GM23338 (cell line): ENCODE measurements at regions not wholly inside any gene's neighbourhood (a gene's known extent, or its start where the extent isn't known, plus 50 kb on each side); places are given as distances from the start of the nearest gene placed in this dataset.

Experiments used
- ATAC-seq: fragments of 200-7000 bp; cut with Tn5 transposase; 3 replicates; pipeline ENCODE4 v1.9.1; 2020
- DNase-seq: peaks from one replicate; pipeline ENCODE4 v3.0.0-alpha.2; 2015; ENCODE audit warnings: low spot score
- H2AFZ ChIP-seq: fragments of 200-600 bp; sonication (generic); 2 replicates; pipeline ENCODE4 v1.8.0; 2016; ENCODE audit warnings: antibody characterized with exemption, mild to moderate bottlenecking, moderate library complexity
- H3F3A ChIP-seq: fragments of 200-600 bp; sonication (generic); replicated peaks from 2 replicates; pipeline ENCODE4 v1.8.0; 2017; ENCODE audit warnings: antibody characterized with exemption, mixed run types, low read depth
- H3K27ac ChIP-seq: fragments of 200-600 bp; sonication (generic); 2 replicates; pipeline ENCODE4 v1.6.1; 2016; ENCODE audit warnings: low read depth
- H3K27me3 ChIP-seq: fragments of 200-600 bp; sonication (generic); 2 replicates; pipeline ENCODE4 v1.8.0; 2016; ENCODE audit warnings: mild to moderate bottlenecking, mixed run types, moderate library complexity; ENCODE audit not compliant: insufficient read depth
- H3K36me3 ChIP-seq: fragments of 200-600 bp; sonication (generic); 2 replicates; pipeline ENCODE4 v1.8.0; 2016; ENCODE audit warnings: mild to moderate bottlenecking; ENCODE audit not compliant: insufficient read depth
- H3K4me1 ChIP-seq: fragments of 200-600 bp; sonication (generic); 2 replicates; pipeline ENCODE4 v1.8.0; 2016; ENCODE audit warnings: mild to moderate bottlenecking, moderate library complexity; ENCODE audit not compliant: insufficient read depth
- H3K4me2 ChIP-seq: fragments of 200-600 bp; sonication (generic); 2 replicates; pipeline ENCODE4 v1.7.1; 2017; ENCODE audit warnings: mixed run types
- H3K4me3 ChIP-seq: fragments of 200-600 bp; sonication (generic); 2 replicates; pipeline ENCODE4 v1.6.1; 2016; ENCODE audit warnings: mixed run types
- H3K79me2 ChIP-seq: fragments of 200-600 bp; sonication (generic); replicated peaks from 2 replicates; pipeline ENCODE4 v1.8.0; 2017; ENCODE audit warnings: mild to moderate bottlenecking; ENCODE audit not compliant: insufficient read depth
- H3K9me2 ChIP-seq: fragments of 200-600 bp; sonication (generic); 2 replicates; pipeline ENCODE4 v1.8.0; 2017; ENCODE audit not compliant: insufficient read depth
- H4K20me1 ChIP-seq: fragments of 200-600 bp; sonication (generic); replicated peaks from 2 replicates; pipeline ENCODE4 v1.8.0; 2017; ENCODE audit warnings: mild to moderate bottlenecking; ENCODE audit not compliant: insufficient read depth
- H3K27ac Mint-ChIP-seq: 2 replicates; pipeline ENCODE4 v1.8.0; 2020; ENCODE audit warnings: inconsistent platforms, mild to moderate bottlenecking, moderate library complexity, mixed read lengths
- H3K27me3 Mint-ChIP-seq: 3 replicates; pipeline ENCODE4 v1.8.0; 2022; ENCODE audit warnings: low read depth, mild to moderate bottlenecking, moderate library complexity, mixed read lengths, inconsistent platforms; ENCODE audit not compliant: insufficient read depth, poor library complexity
- H3K36me3 Mint-ChIP-seq: 3 replicates; pipeline ENCODE4 v1.8.0; 2021; ENCODE audit warnings: low read depth, mild to moderate bottlenecking, inconsistent platforms, moderate library complexity, mixed read lengths
- H3K4me1 Mint-ChIP-seq: 3 replicates; pipeline ENCODE4 v1.8.0; 2020; ENCODE audit warnings: mild to moderate bottlenecking, inconsistent platforms, mixed read lengths
- H3K4me3 Mint-ChIP-seq: 3 replicates; pipeline ENCODE4 v1.8.0; 2021; ENCODE audit warnings: moderate library complexity, mild to moderate bottlenecking, inconsistent platforms, mixed read lengths
- H3K9me3 Mint-ChIP-seq: 3 replicates; pipeline ENCODE4 v1.8.0; 2020; ENCODE audit warnings: moderate library complexity, mild to moderate bottlenecking, inconsistent platforms, mixed read lengths
- CREB1 ChIP-seq: fragments of 250-450 bp; sonication (Bioruptor Pico); IDR thresholded peaks from 2 replicates; pipeline ENCODE4 v1.5.0; 2020; ENCODE audit warnings: low read depth, mild to moderate bottlenecking, moderate library complexity
- CTCF ChIP-seq, 2 experiments: fragments of 200-600 bp in 1 of 2; sonication (generic) in 1 of 2; conservative IDR thresholded peaks; 2 replicates each; pipeline versions ENCODE4 v1.5.1 to v1.6.1; 2016 to 2017; ENCODE audit warnings: antibody characterized with exemption in 2 of 2, low read depth in 2 of 2, mild to moderate bottlenecking in 2 of 2, moderate library complexity in 1 of 2
- EZH2 ChIP-seq: fragments of 200-600 bp; sonication (generic); IDR thresholded peaks from one replicate; pipeline ENCODE4 v1.8.0; 2017; ENCODE audit warnings: antibody characterized with exemption, mild to moderate bottlenecking, low read depth; ENCODE audit not compliant: unreplicated experiment
- EZH2phosphoT487 ChIP-seq: fragments of 200-600 bp; sonication (generic); IDR thresholded peaks from one replicate; pipeline ENCODE4 v1.8.1; 2018; ENCODE audit warnings: antibody characterized with exemption; ENCODE audit not compliant: unreplicated experiment
- JUNB ChIP-seq: IDR thresholded peaks from one replicate; pipeline ENCODE4 v1.6.1; 2016; ENCODE audit warnings: antibody characterized with exemption; ENCODE audit not compliant: unreplicated experiment
- NANOG ChIP-seq: IDR thresholded peaks from 2 replicates; pipeline ENCODE4 v1.6.1; 2016; ENCODE audit warnings: antibody characterized with exemption, borderline replicate concordance
- POLR2AphosphoS5 ChIP-seq: IDR thresholded peaks from 2 replicates; pipeline ENCODE4 v1.6.1; 2016; ENCODE audit warnings: antibody characterized with exemption, low read depth
- STAT1 ChIP-seq: IDR thresholded peaks from one replicate; pipeline ENCODE4 v1.6.1; 2016; ENCODE audit warnings: antibody characterized with exemption; ENCODE audit not compliant: unreplicated experiment
- ZNF114 ChIP-seq: fragments of 250-450 bp; sonication (Bioruptor Pico); IDR thresholded peaks from 2 replicates; pipeline ENCODE4 v1.5.0; 2020; ENCODE audit warnings: mild to moderate bottlenecking, moderate library complexity
- ZNF331 ChIP-seq: fragments of 250-450 bp; sonication (Bioruptor Pico); IDR thresholded peaks from 2 replicates; pipeline ENCODE4 v1.5.0; 2020; ENCODE audit warnings: low read depth, mild to moderate bottlenecking, moderate library complexity
- ZNF462 ChIP-seq: fragments of 250-450 bp; sonication (Bioruptor Pico); IDR thresholded peaks from 2 replicates; pipeline ENCODE4 v1.5.0; 2020; ENCODE audit warnings: mild to moderate bottlenecking, moderate library complexity
- TF ChIP-seq, protein P1 (sequence below): IDR thresholded peaks from 2 replicates; pipeline ENCODE4 v1.6.1; 2016; ENCODE audit warnings: antibody characterized with exemption
- TF ChIP-seq, protein P2 (sequence below): IDR thresholded peaks from one replicate; pipeline ENCODE4 v1.6.1; 2018; ENCODE audit warnings: antibody characterized with exemption; ENCODE audit not compliant: unreplicated experiment

DNA sequence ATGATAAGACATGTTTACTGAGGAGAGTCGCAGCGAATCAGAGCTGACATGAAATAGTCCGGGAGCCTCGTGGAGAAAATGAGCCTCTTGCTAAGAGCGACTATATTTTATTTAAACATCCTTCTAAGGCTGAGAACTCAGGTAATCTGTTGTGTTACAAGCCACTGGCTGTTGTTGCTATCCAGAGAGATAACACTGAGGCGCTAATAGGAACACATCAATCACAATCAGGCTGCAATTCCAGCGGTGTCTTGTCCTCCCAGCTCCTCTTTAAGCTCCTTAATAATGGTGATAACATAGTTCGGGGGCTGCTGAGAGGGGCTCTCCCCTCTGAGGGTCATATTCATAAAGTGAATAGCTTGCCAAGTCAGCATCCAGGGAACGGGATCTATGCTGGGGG, 95.1 kb downstream of the INSIG2 start:
- no peak for DNase-seq
- H3K4me3 ChIP-seq = no peak overlapping the region
- Mint-ChIP-seq H3K4me3 (no peak overlapping the region), H3K4me1 (peaks cover 26% of the 10 kb centered on the region), H3K36me3 (no peaks in the 10 kb centered on the region), H3K9me3 (peaks cover 3% of the 10 kb centered on the region; the same call in 2 of the 3 replicates), H3K27me3 (peaks cover 3% of the 10 kb centered on the region), H3K27ac (no peak overlapping the region)
- 0 out of 2 replicates have a peak, but pooled peaks cover 2% of the 10 kb centered on the region for H3K9me2 ChIP-seq
- H3K4me1 ChIP-seq = peaks cover 21% of the 10 kb centered on the region
- H3K4me2 ChIP-seq = no peak overlapping the region
- no peak overlapping the region for H2AFZ ChIP-seq
- H3K79me2 ChIP-seq = no peaks in the 10 kb centered on the region
- TF ChIP-seq POLR2AphosphoS5 (no peak), EZH2phosphoT487 (no peak), ZNF114 (CRISPR knock-in tag) (no peak), JUNB (no peak), CREB1 (CRISPR knock-in tag) (no peak), EZH2 (no peak), ZNF331 (CRISPR knock-in tag) (no peak), STAT1 (no peak), ZNF462 (CRISPR knock-in tag) (no peak), NANOG (no peak), CTCF (conservative IDR thresholded peaks at IDR 0.05; ENCODE audit: low read depth in 2 of 2) (no peak)
- TF ChIP-seq, protein P1, sequence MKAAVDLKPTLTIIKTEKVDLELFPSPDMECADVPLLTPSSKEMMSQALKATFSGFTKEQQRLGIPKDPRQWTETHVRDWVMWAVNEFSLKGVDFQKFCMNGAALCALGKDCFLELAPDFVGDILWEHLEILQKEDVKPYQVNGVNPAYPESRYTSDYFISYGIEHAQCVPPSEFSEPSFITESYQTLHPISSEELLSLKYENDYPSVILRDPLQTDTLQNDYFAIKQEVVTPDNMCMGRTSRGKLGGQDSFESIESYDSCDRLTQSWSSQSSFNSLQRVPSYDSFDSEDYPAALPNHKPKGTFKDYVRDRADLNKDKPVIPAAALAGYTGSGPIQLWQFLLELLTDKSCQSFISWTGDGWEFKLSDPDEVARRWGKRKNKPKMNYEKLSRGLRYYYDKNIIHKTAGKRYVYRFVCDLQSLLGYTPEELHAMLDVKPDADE = no peak
- TF ChIP-seq, protein P2, sequence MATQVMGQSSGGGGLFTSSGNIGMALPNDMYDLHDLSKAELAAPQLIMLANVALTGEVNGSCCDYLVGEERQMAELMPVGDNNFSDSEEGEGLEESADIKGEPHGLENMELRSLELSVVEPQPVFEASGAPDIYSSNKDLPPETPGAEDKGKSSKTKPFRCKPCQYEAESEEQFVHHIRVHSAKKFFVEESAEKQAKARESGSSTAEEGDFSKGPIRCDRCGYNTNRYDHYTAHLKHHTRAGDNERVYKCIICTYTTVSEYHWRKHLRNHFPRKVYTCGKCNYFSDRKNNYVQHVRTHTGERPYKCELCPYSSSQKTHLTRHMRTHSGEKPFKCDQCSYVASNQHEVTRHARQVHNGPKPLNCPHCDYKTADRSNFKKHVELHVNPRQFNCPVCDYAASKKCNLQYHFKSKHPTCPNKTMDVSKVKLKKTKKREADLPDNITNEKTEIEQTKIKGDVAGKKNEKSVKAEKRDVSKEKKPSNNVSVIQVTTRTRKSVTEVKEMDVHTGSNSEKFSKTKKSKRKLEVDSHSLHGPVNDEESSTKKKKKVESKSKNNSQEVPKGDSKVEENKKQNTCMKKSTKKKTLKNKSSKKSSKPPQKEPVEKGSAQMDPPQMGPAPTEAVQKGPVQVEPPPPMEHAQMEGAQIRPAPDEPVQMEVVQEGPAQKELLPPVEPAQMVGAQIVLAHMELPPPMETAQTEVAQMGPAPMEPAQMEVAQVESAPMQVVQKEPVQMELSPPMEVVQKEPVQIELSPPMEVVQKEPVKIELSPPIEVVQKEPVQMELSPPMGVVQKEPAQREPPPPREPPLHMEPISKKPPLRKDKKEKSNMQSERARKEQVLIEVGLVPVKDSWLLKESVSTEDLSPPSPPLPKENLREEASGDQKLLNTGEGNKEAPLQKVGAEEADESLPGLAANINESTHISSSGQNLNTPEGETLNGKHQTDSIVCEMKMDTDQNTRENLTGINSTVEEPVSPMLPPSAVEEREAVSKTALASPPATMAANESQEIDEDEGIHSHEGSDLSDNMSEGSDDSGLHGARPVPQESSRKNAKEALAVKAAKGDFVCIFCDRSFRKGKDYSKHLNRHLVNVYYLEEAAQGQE = no peak
- H3F3A ChIP-seq = peaks cover 4% of the 10 kb centered on the region; the same call in 1 of the 2 replicates
- no peak overlapping the region for H3K27ac ChIP-seq
- no peak for ATAC-seq
- H4K20me1 ChIP-seq = no peaks in the 10 kb centered on the region
- H3K36me3 ChIP-seq = no peaks in the 10 kb centered on the region
- H3K27me3 ChIP-seq = no peaks in the 10 kb centered on the region
